NCI-H1417 treated with DMSO at 0.1 percent for 48 hours (cell line): ENCODE measurements at regions not wholly inside any gene's neighbourhood (a gene's known extent, or its start where the extent isn't known, plus 50 kb on each side); places are given as distances from the start of the nearest gene placed in this dataset.
"Not testable (repeated sequence)": the region's sequence is repeated elsewhere in the genome, so short reads cannot be mapped to it uniquely, and the experiment has no call there.

Experiments
- DNase-seq: peaks from one replicate; lab custom pipeline; 2025; lab: John Stamatoyannopoulos, UW

DNA sequence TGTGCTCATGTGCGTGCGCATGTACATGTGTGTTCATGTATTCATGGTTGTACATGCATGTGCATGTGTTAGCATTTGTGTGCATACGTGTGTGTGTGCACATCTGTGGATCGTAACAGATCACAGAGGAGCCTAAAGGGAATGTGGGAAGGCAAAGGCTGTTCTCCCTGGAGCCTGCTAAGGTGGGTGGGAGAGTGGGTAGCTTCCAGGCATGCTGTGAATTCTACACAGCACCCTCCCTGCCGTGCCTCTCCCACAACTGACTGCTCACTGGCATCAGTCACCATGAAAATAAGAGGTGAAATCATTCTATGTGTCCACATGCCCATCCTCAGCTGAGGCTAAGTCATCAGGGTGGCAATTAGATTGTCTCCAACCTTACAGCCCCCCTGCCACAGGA lies 600.9 kb downstream of the MID1IP1 start:
- DNase-seq, result no peak

DNA sequence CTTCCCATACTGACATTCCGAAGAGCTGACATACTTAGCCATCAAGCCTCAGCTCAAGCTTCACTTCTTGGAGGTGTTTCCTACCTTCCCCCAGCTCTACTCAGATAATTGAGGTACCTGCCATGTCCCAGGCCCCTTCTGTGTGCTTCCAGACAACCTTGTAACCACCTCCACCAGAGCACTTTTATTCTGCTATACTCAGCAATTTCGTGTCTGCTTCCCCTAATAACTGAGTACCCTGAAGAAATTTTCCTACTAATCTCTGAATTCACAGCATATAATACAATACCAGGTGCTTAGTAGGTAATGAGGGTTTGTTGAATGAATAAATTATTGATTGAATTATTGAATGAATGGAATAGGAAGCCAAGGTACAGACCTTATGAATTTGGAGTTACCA lies 605.5 kb downstream of the MID1IP1 start:
- no peak for DNase-seq

- DNase-seq, result no peak
These were observed 608.1 kb downstream of the MID1IP1 start for GRCh38 chrX:39409246-39409917.

GRCh38 chrX:39414290-39414854 lies 613.1 kb downstream of the MID1IP1 start:
- DNase-seq, result no peak

DNA sequence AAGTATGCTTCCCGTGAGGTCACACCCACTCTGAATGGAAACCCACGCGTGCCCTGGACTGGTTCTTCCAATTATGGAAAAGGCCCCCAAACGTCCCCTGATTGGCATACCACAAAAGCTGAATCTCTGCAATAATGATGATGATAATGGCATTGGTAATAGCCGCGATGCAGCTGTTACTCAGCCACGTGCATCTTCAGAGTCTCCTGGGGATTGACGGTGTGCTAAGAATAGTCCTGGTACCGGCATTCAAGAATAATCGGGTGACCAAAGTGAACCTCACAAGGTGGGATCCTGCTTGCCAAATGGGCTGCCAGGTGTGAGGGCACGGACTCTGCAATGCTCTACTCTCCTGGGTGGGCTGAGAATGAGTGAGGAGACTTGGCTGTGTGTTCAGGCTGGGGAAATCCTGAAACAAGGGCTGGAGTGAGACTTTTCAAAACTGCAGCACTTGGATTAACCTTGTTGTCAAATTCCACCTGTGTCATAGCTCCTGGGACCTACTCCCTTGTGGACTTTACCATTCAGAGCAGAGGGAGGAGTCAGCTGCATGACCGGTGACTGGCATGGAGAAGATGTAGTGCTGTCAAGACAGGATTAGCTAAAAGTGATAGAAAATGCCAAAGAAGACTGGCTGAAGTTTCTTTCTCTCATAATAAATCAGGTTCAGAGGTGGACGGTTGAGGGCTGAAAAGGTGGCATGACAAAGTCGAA lies 615.4 kb downstream of the MID1IP1 start:
- no peak for DNase-seq

DNA sequence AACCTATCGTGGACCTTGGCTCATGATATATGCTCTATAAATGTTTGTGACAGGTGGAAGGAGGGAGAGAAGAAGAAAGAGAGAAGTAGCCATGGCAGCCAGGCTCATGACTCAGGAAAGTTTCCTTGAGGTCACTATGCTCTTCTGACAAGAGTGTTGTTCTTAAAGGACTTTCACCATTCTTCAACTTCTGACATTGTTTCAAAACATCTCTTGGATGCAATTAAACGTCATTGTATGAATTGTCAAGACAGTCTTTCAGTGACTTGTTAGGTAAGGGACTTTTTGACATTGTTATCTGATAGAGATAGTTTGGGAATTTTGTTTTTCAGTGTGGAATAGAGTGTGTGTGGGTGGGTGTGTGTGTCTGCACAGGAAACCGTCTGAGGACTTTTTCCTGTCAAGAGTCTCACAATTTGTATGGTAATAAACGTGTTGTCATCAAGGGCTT lies 617.0 kb downstream of the MID1IP1 start:
- DNase-seq, result no peak

- DNase-seq, result no peak
These were observed 617.7 kb downstream of the MID1IP1 start for GRCh38 chrX:39418731-39419638.

DNA sequence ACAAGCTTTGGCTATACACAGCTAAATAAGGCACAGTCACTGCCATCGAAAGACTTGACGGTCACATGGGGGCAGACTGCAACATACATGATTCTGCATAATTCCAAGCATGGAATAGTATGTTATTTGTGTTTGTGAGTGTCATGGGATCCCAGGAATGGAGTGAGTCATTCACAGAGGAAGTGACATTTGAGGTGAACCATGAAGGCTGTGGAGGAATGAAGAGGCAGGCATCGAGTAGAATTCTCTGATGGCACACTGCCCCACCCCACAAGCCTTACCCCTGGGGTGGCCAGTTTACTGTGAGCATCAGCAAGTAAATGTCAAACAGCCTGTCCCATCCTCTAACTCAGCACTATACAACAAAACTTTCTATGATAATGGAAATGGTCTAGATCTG lies 619.7 kb downstream of the MID1IP1 start:
- DNase-seq, result no peak

GRCh38 chrX:39425124-39425806 lies 624.0 kb downstream of the MID1IP1 start:
- no peak for DNase-seq

DNA sequence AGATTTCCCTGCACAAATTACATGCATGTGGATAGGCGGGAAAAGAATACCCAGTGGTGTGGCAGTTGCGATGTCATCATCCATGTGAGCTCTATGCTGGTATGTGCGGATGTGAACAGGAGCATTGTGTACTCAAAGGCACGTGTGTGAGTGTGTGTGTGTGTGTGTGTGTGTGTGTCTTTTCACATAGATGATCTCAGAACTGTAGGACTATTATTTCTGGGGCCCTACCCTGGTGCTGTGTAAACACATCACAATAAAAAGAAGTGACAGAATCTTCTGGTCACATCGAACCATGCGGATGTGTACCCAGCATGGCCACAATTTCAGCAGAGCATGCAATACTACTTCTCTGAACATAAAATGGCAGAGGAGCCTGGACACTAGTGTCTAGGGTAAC lies 624.8 kb downstream of the MID1IP1 start:
- DNase-seq, result no peak

GRCh38 chrX:39427492-39427891 lies 626.2 kb downstream of the MID1IP1 start:
- DNase-seq, result no peak

- no peak for DNase-seq
These were observed 626.6 kb downstream of the MID1IP1 start for GRCh38 chrX:39427906-39428305.

DNA sequence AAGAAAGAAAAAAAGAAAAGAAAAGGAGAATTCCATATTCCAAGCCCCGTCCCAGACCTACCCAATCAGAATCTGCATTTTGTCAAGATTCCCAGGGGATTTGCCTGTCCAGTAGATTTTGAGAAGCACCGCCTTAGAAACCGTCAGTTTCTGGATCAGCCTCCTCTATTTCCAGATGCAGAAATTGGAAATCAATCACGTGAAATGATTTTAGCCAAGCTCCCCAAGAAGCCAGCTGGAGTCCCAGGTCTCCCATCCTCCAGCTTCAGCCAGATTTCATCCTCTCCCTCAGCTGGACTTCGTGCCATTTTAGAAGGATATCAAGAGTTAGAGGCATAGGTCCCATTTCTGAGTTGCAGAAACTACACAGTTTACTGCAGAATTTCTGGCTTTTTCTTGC lies 629.3 kb downstream of the MID1IP1 start:
- DNase-seq, result no peak

- DNase-seq, result no peak
These were observed 630.6 kb downstream of the MID1IP1 start for GRCh38 chrX:39431893-39432292.

DNA sequence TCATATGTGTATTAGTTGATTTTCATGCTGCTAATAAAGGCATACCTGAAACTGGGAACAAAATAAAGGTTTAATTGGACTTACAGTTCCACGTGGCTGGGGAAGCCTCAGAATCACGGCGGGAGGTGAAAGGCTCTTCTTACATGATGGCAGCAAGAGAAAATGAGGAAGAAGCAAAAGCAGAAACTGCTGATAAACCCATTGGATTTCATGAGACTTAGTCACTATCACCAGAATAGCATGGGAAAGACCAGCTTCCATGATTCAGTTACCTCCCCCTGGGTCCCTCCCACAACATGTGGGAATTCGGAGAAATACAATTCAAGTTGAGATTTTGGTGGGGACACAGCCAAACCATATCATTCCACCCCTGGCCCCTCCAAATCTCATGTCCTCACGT lies 633.4 kb downstream of the MID1IP1 start:
- not testable (repeated sequence) for DNase-seq

GRCh38 chrX:39436538-39436937 lies 635.3 kb downstream of the MID1IP1 start:
- DNase-seq, result not testable (repeated sequence)

DNA sequence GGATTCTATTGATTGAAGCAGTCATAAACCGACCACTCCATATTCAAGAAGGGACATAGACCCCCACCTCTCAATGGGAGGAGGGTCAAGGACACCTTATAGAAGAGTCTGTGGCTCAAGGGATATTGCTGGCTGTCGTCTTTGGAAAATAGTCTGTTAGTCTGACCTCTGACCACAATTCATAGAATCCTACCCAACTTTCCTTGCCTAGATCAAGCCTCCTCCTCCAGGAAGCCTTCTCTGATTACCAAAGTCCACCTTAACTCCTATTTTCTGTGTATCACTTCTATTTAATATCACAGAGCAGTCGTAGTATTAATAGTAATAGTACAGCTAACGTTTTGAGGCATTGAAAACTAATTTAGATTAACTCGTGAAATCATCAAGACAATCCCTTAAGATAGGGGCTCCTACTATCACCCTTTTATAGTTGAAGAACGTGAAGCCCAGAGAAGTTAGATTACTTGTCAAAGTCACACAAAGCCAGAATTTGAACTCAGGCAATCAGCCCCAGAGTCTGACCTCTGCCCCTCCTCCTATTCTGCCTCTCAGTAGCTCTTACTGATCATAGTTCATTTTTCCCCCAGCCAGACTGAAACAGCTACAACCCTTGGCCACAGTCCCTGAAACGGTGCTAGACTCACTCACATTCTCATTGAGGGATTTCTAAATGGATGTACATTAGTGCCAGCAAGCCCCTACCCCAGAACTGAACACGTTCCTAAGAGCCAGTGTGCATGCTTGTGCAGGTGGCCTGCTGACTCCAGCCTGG lies 636.6 kb downstream of the MID1IP1 start:
- no peak for DNase-seq

DNA sequence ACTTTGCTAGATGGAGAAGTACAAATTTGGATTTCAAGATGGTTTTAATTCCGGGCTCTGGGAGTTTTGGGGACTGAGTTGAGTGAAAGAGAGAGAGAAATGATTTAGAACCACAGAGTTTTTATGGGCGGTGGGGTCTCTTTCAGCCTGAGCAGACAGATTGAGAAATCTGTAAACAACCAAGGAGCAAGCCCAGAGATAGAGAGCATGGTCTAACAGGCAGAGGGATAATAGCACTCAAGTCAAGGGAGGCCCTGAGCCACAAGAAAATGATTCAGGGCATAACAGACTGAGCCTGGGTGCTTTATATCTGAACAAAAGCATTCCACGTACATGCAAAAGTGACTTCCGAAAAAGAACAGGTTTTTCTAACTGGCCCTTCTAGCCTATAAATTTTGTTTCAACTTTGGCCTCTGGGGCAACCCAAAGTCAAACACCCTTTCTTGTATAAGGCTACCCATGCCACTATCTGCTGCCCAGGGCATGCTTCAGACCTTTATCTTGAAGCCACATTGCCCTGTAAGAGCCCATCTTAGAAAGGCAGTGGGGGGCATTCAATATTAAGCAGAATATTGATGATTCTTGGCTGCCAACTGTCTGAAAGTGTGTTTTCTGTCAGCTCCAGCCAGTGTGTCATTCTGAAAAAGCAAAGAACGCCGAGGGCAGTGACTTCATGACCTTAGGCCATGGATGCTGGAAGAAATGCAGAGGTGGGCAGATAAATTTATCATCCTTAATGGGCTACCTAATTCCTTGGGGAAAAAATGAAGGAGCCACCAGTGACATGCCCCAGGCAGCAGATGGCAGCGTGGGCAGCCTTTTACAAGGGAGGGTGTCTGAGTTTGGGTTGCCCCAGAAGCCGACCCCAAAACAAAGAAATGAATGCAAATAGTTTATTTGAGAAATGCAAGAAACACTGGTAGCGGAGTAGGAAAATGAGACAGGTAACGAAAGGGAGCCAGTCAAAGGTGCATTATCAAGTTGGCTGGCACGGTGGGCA lies 637.6 kb downstream of the MID1IP1 start:
- DNase-seq, result no peak

GRCh38 chrX:39439906-39440798 lies 638.9 kb downstream of the MID1IP1 start:
- no peak for DNase-seq
